GM19193 (cell line): ENCODE measurements at regions not wholly inside any gene's neighbourhood (a gene's known extent, or its start where the extent isn't known, plus 50 kb on each side); places are given as distances from the start of the nearest gene placed in this dataset.

Experiments used
- POLR2A ChIP-seq: IDR thresholded peaks from 4 replicates; pipeline ENCODE4 v1.6.1; 2011; ENCODE audit not compliant: insufficient read depth, insufficient read length; ENCODE audit errors: extremely low read depth

DNA sequence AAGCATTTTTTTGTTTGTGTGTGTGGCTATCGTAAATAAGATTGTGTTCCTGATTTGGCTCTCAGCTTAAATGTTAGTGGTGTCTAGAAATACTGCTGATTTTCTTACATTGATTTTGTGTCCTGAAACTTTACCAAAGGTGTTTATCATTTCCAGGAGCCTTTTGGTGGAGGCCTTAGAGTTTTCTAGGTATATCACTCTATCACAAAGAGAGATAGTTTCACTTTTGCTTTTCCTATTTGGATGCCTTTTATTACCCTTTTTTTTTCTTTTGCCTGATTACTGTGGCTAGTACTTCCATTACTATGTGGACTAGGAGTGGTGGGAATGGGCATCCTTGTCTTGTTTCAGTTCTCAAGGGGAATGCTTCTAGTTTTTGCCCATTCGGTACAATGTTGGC, 109.6 kb downstream of the S1PR1 start:
- no peak for TF ChIP-seq POLR2A

DNA sequence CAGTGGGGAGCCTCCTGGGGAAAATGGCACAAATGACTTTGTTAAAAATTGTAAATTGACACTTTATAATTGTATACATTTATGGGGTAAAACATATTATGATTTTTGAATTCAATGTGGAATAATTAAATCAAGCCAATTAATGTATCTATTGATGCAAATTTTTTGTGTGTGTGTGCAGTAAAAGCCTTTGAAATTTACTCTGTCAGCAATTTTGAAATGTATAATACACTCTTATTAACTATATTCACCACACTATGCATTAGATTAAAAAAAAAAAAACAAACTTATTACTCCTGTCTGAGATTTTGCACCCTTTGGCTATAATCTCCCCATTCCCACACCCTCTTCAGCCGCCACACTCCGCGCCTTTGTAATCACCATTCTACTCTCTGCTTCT, 119.2 kb downstream of the S1PR1 start:
- TF ChIP-seq POLR2A: no peak

DNA sequence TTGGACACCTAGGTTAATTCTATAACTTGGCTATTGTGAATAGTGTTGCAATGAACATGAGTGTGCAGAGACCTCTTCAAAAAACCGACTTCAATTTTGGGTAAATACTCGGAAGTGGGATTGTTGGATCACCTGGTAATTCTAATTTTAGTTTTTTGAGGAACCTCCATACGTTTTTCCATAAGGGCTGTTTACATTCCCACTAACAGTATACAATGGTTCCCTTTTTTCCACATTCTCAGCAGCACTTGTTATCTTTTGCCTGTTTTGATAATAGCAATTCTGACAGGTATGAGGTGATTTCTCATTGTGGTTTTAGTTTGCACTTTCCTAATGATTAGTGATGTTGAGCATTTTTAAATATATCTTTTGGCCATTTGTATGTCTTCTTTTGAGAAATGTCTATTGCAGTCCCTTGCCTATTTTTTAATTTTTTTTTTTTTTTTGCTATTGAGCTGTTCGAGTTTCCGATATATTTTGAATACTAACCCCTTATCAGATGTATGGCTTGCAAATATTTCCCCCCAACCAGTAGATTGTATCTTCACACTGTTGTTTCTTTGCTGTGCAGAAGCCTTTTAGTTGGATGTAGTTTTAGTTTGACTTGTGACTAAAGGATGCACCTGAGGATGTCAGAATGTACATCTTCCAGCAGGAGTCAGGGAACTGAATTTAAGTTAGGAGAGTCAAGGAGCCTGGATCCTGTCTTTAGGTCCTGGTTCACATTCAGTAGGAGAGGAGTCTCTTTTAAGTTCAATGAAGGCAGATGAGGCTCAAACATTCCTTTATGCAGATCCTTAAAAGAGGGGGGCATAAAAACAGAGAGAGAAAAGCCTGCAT, 120.0 kb downstream of the S1PR1 start:
- TF ChIP-seq POLR2A: no peak

DNA sequence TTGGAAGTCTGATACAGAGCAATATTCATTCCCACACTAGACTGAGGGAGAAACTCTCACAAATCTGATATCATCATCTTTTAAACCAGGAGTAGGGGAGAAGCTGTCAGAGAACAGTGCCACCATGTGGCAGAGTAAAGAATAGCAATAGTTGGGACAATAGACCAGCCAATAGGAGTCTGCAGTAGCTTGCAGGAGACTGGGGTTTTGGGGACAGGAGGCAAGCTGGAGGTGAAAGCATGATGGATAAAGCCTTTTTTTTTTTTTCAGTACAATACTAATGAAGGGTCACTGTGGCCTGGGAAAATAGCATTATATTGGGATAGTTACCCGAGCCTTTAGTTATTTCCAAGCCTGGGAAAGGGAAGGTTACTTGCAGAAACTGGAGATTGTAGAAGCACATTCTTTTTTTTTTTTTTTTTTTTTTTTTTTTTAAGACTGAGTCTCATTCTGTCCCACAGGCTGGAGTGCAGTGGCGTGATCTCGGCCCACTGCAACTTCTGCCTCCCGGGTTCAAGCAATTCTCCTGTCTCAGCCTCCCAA, 120.7 kb downstream of the S1PR1 start:
- no peak for TF ChIP-seq POLR2A

DNA sequence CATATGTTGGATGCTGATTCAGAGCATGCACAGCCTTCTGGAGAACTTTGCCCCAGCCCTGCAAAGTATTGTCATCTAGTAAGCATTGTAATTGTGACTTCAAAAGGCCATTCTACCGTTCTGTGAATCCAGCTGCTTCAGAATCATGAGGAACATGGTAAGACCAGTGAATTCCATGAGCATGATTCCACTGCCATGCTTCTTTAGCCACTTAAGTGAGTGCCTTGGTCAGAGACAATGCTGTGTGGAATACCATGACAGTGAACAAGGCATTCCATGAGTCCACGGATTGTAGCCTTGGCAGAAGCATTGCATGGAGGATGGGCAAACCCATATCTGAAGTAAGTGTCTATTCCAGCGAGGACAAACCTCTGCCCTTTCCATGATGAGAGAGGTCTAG, 123.7 kb downstream of the S1PR1 start:
- no peak for TF ChIP-seq POLR2A

DNA sequence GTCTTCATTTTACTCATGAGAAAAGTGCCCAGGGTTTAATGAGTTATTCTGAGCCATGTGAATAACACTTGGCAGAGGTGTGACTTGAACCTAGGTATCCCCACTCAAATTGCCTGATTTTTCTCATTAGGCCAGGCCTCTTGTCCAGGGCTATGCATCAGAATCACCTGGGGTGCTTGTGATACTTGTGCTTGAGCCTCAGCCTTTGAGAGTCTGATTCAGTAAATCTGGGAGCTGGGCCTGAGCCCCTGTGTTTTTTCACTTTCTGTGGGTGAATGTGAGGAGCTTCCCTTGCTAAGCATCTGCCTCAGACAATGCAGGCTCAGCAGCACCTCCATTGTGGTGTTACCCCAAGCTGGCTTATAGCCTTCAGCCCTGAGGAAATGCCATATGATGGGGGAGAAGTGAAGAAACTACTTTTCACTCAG, 127.1 kb downstream of the S1PR1 start:
- TF ChIP-seq POLR2A: peak; percentile 21

DNA sequence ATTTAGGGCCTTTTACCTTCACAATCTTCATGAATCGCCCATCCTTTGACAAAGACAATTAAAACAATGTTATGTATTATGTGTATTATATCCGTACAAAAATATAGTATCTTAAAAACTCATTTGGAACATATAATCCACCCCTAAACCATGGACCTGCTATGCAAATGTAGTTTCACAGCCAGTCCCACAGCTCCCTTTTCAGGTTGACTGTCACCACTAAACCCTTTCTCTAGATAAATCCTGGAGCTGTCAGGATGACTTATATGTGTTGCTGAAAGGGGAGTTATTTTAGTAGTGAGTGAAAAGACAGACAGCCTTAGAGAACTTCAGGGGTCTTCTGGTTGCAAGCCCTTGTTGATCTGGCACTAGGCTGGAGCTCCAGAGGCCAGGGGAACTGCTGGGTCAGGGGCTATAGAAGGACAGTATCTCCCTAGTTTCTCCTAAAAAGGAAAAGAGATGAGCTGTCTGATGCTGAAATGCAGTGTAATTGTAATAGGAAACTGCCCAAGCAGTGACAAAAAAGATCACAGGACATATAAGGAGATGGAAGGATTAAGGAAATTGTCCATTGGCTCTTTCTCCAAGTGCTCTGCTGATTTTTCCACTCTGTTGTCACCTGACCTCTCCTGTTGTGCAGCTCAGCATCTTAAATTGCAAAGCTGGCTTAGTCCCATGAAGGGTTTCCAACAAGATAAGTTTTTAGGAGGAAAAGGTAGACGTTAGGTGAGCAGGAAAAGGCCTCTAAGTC, 127.7 kb downstream of the S1PR1 start:
- no peak for TF ChIP-seq POLR2A

DNA sequence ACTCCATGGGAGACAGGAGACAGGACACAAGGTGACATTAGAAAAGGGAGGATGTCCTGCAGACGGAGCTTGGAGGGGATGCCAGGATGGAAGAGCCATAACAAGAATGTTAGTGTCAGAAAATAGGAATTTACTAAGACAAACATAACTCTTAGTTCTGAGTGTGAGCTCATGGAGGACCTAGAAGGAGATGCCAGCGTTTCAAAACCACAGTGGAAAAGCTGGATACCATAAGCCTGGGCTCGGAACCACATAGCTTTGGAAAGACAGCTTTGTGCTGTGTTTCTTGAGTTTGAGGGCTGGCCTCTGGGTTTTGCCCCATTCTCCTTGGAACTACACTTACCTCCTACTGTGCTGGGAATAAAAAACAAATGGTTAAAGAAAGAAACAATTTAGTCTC, 128.4 kb downstream of the S1PR1 start:
- TF ChIP-seq POLR2A: no peak

DNA sequence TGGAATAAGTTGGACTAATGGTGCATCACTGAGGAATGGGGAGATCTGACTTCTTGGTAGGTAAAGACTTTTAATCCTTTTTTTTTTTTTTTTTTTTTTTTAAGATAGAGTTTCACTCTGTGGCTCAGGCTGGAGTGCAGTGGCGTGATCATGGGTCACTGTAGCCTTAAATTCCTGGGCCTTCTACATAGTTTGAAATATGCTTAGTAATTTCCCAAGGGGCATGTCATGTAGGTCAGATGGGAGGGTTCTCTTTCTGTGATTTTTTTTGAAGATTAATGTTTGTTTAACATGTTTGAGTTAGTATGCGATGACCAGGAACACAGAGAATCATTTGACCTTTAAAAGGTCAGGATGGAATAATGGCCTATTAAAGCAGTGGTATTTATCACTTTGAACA, 129.1 kb downstream of the S1PR1 start:
- TF ChIP-seq POLR2A: no peak

DNA sequence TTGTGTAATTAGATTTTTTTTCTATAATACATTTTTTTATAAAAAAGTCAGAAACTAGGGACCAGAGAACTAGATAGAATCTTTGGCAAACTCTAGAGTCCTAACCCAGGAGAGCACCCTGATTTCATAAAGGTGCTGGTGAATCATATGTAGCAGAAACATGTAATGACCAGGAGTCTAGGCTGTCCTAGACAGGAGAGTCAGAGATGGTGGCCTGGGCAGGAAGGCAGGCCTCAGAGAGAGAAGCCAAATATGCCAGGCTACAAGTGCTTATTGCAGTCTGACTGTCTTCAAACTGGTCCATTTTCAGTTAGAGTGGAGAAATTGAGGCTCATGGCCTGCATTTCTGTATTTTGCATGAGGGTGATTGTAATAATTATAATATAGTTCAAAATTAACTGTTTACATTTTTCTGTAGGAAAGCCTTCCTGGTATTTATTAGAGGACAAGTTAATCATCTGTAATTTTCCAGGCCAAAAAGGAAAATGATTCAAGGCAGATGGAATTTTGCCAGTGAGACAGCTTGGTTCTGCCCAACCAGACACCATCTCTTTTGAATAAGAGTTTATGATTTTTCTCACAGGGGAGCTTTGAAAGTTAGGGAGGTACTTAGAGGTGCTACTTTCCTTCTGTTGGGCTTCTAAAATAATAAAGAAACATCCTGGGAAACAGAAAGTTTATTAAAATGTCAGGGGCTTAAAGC, 129.8 kb downstream of the S1PR1 start:
- TF ChIP-seq POLR2A: no peak

DNA sequence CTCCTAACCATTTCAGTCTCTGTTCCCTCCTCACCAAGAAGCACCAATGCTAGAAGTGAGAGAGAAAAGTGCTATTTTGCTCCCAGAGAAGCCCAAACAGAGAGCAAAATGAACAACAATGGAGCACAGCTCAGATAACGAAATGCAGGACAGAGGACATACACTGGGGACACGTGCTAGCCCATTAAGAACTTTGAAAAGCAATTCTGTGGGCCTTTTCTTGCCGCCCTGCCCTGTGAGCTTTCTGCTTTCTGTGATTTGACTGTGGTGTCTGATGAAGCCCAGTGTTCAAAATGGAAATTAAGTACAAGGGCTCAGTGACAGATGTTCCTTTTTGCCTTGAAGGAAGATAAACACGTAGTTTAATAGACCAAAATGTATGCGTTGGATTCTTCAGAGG, 130.8 kb downstream of the S1PR1 start:
- no peak for TF ChIP-seq POLR2A

DNA sequence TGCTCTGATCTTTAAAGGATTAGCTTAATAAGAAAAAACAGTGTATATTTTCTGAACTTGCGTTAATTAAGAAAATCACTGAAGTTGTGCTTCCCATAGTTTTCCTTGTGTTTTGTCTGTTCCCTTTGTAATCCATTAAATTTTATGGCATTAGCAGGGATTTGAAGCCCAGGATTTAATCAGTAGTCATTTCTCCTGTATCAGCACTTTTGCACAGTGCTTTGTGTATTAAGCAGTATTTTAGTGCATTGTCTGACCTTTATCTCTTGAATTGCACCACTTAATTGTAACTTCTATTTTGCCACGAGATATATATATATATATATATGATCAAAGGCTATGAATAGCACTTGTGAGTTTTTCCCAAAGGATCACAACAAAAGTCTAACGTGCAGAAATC, 133.7 kb downstream of the S1PR1 start:
- TF ChIP-seq POLR2A: no peak

DNA sequence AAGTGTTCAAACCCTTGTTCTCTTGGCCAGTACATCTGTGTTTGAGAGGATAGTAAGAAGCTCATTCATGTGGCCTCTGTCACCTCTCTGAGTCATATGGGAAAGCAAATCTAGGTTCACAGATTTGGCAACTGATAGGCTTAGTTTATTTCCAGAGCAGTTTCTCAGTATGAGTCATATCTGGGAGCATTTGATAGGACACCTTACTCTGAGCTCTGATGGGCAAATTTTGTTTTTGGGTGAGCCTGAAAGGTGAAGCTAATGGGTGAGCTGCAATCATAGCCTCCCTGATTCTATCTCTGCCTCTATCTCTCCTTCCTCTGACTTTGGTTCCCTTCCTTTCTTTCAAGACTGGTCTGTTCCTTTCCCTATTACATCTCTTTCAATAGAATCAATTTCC, 134.4 kb downstream of the S1PR1 start:
- TF ChIP-seq POLR2A: no peak

DNA sequence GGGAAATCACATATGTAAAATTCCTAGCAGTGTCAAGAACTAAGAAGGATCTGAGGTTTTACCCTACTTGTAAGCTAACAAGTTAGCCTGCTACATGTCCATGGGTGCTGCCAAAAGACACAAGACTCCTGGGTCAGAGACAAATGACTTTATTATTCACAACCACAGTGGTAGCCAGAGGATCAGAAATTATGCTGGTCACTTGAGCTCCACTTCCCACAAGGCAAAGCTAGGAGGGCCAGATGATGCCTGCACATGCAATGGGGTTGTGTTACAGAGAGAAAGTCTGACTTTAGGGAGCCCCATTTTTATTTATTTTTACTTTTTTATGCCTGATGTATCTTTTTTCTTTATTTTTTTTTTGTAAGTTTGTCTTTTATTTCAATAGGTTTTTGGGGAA, 136.8 kb downstream of the S1PR1 start:
- TF ChIP-seq POLR2A: no peak
